Islet precursor cell (in vitro differentiated cells): ENCODE measurements at regions not wholly inside any gene's neighbourhood (a gene's known extent, or its start where the extent isn't known, plus 50 kb on each side); places are given as distances from the start of the nearest gene placed in this dataset.
A peak's percentile ranks its signal among the peaks of the same experiment; 100 is the strongest.

Experiments used
- DNase-seq: peaks from one replicate; pipeline ENCODE4 v3.0.0-alpha.2; 2018

GRCh38 chr20:60974441-60974945, 277.6 kb upstream of the CDH4 start:
- peak; percentile 18 for DNase-seq

GRCh38 chr20:60976139-60976538, 275.9 kb upstream of the CDH4 start:
- peak; percentile 29 for DNase-seq

DNA sequence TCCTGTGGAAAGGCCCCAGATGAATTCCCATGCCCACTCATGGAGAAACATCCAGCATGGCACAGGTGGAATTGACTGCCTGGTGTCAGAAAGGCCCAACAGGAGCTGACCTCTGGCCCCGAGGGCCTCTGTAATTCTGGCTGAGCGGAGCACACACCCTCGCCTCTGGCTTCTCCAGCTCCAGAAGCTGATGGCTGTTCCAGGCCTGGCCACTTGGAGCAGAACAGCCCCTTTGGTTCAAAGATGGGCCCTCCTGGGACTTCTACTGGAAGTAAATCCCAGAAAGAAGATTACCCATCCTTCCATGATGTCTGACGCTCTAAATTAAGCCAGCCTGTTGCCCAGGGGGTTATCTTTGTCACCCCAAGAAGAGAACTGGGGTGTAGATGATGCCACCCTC, 275.1 kb upstream of the CDH4 start:
- peak; percentile 42 for DNase-seq

- peak; percentile 14 for DNase-seq
These were observed 274.2 kb upstream of the CDH4 start for GRCh38 chr20:60977901-60978300.

DNA sequence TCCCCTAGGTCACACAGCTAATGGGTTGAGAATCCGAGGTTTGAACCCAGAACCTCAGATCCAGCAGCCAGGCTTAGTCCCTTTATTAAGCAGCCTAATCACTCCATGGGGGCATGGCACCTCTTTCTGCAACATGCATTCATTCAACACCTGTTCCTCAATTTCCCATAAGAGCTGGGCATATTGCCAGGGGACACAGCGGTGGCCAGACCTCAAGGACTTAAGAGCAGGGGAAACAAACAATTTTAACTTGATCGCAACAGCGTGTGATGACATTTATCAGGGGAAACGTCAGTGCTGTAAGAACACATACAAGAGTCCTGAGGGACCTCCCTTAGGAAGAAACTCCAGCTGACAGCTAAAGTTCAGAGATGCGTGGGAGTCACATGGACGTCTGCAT, 267.4 kb upstream of the CDH4 start:
- peak; percentile 21 for DNase-seq

DNA sequence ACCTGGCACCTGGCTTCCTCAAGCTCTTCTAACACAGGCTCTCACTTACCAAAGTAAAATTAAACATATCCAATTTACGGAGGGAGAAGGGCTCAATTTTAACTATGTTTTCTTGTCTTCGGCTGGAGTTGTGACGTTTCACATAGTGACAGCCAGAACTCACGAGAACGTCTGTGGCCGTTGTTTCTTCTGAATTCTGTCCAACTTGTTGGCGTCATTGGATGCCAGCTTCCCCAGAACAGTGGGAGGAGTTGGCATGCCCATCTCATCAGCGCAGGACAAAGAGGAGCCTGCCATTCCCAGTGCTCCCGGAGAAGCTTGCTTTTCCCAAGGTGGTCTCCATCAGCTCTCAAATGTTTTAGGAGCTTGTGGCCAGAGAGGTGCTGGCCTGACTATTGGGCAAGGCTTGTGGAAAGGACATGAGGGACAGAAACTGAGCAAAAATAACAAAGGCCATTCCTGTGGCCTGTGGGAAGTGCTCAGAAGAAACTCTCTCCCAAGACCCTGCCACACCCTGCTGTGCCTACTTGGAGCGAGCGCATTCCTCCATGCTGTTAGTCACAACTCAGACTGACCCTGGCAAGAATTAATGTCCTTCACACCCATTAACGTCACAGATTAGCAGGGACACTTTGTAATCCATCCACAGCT, 265.4 kb upstream of the CDH4 start:
- peak; percentile 24 for DNase-seq

GRCh38 chr20:60990061-60990460, 262.0 kb upstream of the CDH4 start:
- peak; percentile 29 for DNase-seq

GRCh38 chr20:60990643-60991042, 261.4 kb upstream of the CDH4 start:
- DNase-seq: peak; percentile 16

DNA sequence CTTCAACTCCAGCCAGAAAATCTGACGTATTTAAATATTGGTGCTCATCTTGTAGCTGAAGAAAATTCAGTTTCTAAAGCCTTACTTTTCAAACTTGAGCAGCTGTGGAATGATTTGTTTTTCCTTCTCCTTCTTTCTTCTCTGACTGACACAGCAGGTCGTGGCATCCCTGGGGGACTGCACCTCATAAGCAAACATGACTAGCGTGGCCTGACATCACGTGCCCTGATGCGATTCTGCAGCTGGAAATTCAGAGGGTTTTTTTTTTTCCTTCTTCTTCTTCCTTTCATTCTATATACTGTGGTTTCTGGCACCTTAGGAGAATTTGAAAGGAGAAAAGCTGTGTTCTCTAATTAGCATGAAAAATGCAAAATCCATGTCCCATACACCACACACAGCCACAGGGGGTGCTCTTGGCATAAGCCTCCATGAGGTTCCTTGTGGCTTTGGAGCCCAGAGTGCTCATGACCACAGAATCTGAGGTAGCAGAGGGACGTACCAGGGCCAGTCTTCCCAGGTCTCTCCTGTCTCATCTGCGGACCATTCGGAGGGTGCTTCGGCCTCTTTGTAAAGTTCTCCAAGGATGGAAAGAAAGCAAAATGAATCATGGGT, 258.5 kb upstream of the CDH4 start:
- DNase-seq: peak; percentile 54

GRCh38 chr20:60999250-60999649, 252.8 kb upstream of the CDH4 start:
- no peak for DNase-seq

DNA sequence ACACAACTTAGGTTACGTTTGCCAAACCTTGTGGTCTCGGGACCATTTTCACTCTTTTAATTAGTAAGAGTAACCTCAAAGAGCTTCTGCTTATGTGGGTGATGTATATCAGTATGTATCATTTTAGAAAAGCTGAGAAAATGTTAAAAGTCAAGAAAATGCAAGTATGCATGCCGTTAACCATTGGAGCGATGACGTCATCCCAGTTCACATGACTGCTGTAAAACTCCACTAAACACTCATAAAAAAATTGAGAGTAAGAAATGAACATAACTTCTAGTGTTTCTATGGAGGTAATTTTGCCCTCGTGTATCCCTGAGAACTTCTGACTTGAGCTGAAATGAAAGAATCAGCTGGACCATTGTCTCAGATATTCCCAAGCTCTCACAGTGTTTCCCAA, 250.0 kb upstream of the CDH4 start:
- no peak for DNase-seq

DNA sequence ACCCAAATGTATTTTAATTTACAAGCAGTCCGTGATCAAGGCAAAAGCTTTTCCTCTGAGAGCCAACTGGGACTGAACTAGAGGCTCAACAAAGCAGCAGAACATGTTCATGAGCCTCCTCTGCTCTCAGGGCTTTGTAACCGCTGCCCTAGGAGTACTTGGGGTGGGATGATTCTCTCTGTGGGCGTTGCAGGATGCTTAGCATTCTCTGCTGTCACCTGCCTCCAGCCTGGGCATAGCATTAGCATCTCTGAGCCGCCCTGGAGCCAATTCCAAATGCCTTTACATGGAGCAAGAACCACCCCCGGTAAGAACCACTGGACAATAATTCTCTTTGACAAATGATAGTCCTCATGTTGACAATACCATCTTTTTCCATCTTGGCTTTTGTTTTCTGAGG, 237.6 kb upstream of the CDH4 start:
- DNase-seq: peak; percentile 65

DNA sequence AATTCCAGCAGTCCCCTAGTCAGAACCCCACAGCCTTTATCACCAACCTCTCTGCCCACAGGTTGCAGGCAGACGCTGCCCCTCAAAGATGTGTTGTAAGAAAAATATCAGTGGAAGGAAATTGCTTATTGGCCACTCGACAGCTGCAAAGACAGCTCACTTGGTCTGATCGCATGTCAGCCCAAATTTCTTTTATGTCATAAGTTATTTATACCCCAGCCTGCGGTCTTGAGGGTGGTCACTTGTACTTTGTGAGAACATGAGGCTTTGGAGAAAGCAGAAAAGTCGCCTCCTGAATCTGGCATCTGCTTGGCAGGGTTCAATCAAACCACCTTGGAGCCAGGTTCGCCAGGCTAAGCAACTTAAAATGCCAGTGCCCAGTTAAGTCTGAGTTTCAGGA, 236.5 kb upstream of the CDH4 start:
- no peak for DNase-seq

- DNase-seq: no peak
These were observed 232.7 kb upstream of the CDH4 start for GRCh38 chr20:61019322-61019721.

- peak; percentile 28 for DNase-seq
These were observed 228.4 kb upstream of the CDH4 start for GRCh38 chr20:61023612-61024011.

DNA sequence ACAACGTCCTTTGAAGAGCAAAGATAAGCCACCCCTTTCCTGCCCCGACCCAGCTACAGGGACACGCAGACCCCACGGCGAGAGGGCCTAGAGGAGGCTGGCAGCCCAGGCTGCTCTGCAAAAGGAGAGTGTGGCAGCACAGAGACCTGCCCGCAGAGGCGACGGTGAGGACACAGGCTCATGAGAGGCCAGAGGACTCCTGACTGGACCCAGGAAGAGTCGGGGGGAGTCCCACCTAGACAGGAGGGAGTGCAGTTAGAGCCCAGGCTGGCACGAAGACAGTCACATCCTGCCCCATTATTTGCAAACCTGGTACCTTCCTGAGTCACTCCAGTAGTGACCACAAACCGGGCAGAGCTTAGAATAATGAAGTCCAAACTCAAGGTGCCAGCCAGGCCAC, 227.7 kb upstream of the CDH4 start:
- peak; percentile 47 for DNase-seq

GRCh38 chr20:61025536-61025935, 226.5 kb upstream of the CDH4 start:
- peak; percentile 22 for DNase-seq

GRCh38 chr20:61026173-61026572, 225.9 kb upstream of the CDH4 start:
- peak; percentile 5 for DNase-seq

DNA sequence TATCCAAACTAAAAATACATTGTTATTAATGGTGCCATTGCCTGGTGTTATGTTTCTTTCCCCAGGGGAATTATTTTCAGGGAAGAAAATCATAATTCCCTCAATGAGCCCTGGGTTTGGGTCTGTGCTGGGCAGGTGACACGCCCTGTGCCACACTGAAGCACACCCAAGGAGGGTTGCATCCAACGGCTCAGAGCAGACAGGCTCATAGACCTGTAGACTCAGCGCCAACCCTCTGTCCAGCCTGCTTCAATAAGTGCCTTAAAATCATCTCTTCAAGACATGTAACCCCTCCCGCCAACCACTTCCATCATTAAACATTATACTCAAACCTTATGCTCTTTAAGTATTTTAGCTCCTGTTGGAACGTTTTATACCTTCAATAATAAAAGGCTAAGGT, 225.3 kb upstream of the CDH4 start:
- DNase-seq: peak; percentile 4

- no peak for DNase-seq
These were observed 224.8 kb upstream of the CDH4 start for GRCh38 chr20:61027218-61027617.

GRCh38 chr20:61030130-61030529, 221.9 kb upstream of the CDH4 start:
- DNase-seq: peak; percentile 22

DNA sequence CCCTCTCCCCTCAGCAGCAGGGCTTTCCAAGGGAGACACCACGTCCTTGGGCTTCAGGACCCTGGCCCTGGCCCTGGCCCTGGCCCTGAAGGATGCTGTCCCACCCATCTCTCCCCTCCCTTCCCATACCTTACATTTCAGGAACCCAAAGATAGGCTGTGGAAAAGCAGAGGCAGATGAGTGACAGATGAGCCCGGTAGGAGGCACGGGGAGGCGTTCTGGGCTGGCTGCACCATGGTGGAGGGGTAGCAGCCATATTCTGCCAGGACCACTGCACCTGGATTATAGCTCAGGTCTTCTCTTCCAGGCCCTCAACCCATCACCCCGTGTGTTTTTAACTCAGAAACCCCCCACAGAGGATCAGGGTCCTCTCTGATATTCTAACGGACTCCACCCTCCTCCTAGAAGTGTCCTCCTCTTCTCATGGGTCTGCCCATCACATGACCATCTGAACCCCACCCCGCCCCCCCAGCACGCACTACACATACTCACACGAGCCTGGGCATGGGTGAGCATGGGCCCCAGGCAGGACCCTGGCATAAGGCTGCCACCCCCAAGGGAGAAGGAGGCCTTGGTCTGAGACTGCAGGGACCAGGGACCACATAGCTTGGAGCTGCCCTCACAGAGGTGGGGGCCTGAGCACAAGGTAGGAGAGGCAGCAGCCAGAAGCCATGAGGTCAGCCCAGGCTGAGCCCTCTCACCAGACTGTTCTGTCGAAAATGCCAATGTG, 220.8 kb upstream of the CDH4 start:
- DNase-seq: peak; percentile 19

GRCh38 chr20:61037498-61037897, 214.6 kb upstream of the CDH4 start:
- peak; percentile 8 for DNase-seq

GRCh38 chr20:61041481-61041880, 210.6 kb upstream of the CDH4 start:
- DNase-seq: no peak
